WERI-Rb-1 (cell line): ENCODE measurements at regions not wholly inside any gene's neighbourhood (a gene's known extent, or its start where the extent isn't known, plus 50 kb on each side); places are given as distances from the start of the nearest gene placed in this dataset.

Experiments
- DNase-seq: peaks from one replicate; pipeline ENCODE4 v3.0.0-alpha.2; 2020
- H3K27ac ChIP-seq: fragments of 250-450 bp; sonication (Bioruptor Pico); 2 replicates; pipeline ENCODE4 v1.5.1; 2020; ENCODE audit warnings: mild to moderate bottlenecking, moderate library complexity
- H3K27me3 ChIP-seq: fragments of 250-450 bp; sonication (Bioruptor Pico); 2 replicates; pipeline ENCODE4 v1.5.1; 2021; ENCODE audit warnings: mild to moderate bottlenecking, low read depth, moderate library complexity; ENCODE audit not compliant: insufficient read depth, severe bottlenecking
- H3K36me3 ChIP-seq: fragments of 250-450 bp; sonication (Bioruptor Pico); 2 replicates; pipeline ENCODE4 v1.5.1; 2020; ENCODE audit warnings: mild to moderate bottlenecking, moderate library complexity
- H3K4me3 ChIP-seq: 2 replicates; pipeline ENCODE4 v1.5.1; 2011; ENCODE audit warnings: low read depth, mild to moderate bottlenecking, control low read depth, low read length
- H3K9me3 ChIP-seq: fragments of 250-450 bp; sonication (Bioruptor Pico); 2 replicates; pipeline ENCODE4 v1.5.1; 2021; ENCODE audit warnings: mild to moderate bottlenecking, moderate library complexity; ENCODE audit not compliant: severe bottlenecking
- CTCF ChIP-seq: IDR thresholded peaks from 2 replicates; pipeline ENCODE4 v1.5.1; 2011; ENCODE audit warnings: low read depth, mild to moderate bottlenecking, control low read depth, inconsistent platforms, low read length

DNA sequence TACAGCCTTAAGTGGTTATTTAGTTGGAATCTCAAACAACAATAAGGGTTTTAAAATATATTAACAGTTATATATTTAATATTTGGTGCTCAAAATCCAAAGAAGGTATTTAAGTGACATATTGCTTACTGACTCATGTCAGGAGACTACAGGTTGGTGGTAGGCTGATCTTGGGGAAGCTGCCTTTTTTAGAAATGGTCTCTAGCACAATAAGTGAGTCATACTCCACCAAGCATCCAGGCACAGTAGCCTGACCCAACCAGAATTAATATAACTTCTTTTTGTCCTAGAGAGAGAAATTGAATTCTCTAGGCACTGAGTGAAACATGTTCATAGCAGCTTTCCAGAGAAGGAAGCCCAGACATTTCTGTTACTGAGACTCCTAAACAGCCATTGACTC lies 868.5 kb upstream of the TENM4 start:
- Histone ChIP-seq H3K27ac (no peak overlapping the region), H3K4me3 (no peak overlapping the region), H3K27me3 (peaks cover 6% of the 10 kb centered on the region), H3K36me3 (no peaks in the 10 kb centered on the region), H3K9me3 (no peaks in the 10 kb centered on the region)
- DNase-seq, result no peak
- no peak for TF ChIP-seq CTCF

GRCh38 chr11:80307676-80308075 lies 866.8 kb upstream of the TENM4 start:
- no peak for TF ChIP-seq CTCF
- no peak overlapping the region for H3K4me3 ChIP-seq
- H3K27ac ChIP-seq, result no peak overlapping the region
- peaks cover 4% of the 10 kb centered on the region for H3K27me3 ChIP-seq
- DNase-seq, result no peak
- no peaks in the 10 kb centered on the region for H3K9me3 ChIP-seq
- no peaks in the 10 kb centered on the region for H3K36me3 ChIP-seq

GRCh38 chr11:80297858-80298632 lies 857.2 kb upstream of the TENM4 start:
- no peak for DNase-seq
- Histone ChIP-seq H3K9me3 (no peaks in the 10 kb centered on the region), H3K4me3 (no peak overlapping the region), H3K27ac (no peak overlapping the region), H3K36me3 (no peaks in the 10 kb centered on the region), H3K27me3 (peaks cover 12% of the 10 kb centered on the region)
- no peak for TF ChIP-seq CTCF

DNA sequence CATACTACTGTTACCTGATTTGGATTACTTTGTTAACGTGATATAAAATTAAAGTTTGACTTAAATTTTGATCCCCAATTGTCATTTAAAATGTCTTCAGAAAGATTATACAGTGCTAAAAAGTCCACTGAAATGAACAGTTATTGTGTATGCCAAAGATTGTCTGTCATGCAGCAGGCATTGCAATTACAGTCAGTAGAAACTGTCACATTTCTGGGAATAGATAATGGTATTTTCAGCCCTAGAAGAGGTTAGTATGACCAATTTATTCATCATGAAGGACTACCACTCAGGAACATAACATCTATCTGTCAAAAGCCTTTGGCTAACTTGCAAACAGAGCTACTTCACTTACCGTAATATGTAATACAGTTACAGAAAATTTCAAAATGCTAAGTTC lies 852.5 kb upstream of the TENM4 start:
- Histone ChIP-seq H3K4me3 (no peak overlapping the region), H3K27me3 (peaks cover 9% of the 10 kb centered on the region), H3K36me3 (no peaks in the 10 kb centered on the region), H3K9me3 (no peaks in the 10 kb centered on the region), H3K27ac (no peak overlapping the region)
- no peak for TF ChIP-seq CTCF
- DNase-seq, result no peak

DNA sequence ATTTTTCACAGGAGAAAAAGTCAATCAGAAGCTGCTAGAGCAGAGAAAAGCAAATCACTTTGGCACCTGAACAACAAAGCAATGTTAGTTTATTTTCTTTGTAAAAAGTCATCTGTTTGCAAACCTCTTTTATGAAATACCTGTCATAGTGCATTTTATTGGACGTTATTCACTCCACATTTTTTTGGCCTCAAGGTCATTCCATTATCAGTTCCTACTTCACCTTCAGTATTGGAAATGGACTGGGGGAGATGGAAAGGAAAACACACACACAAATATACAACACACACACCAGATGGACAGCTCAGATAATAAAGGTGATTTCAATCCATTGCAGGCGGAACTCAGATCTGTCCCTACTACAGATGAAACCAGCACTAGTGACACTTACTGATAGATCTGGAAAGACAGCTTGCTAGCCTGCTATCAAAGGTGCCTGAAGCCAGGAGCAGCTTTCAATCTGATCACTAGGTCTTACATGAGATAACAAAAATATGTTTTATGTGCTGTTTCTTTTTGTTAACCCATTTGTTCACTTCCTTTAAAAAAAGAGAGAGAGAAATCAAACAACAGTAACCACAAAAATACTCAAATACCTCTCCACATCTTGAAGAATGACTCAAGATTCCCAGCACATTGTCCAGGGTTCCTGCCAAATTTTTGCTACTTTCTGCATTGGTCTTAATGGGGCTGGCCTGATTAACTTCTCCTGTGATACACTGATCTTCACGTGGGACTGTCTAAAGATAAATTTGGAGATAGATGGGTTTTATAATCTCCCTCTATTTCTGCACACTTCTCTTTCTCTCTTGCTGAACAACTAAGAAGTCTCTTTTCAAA lies 844.3 kb upstream of the TENM4 start:
- H3K36me3 ChIP-seq, result no peaks in the 10 kb centered on the region
- no peak overlapping the region for H3K27ac ChIP-seq
- H3K27me3 ChIP-seq, result peaks cover 12% of the 10 kb centered on the region
- H3K9me3 ChIP-seq, result no peaks in the 10 kb centered on the region
- no peak overlapping the region for H3K4me3 ChIP-seq
- no peak for DNase-seq
- TF ChIP-seq CTCF, result no peak
